PC-9 (cell line): ENCODE measurements at regions not wholly inside any gene's neighbourhood (a gene's known extent, or its start where the extent isn't known, plus 50 kb on each side); places are given as distances from the start of the nearest gene placed in this dataset.

Experiments
- BruUV-seq: library from RNA; stranded (reverse); fragments of 400-500 nt; replicated peaks from 2 replicates; lab custom pipeline; 2021; lab: Mats Ljungman, UMichigan
- CTCF ChIA-PET: fragments of 300-600 bp; sonication (Branson Sonifier 250); formaldehyde crosslinking; loops from one replicate; lab custom pipeline; 2022; ENCODE audit warnings: antibody characterized with exemption; lab: Charles Lee
- POLR2A ChIA-PET: fragments of 300-600 bp; sonication (Branson Sonifier 250); formaldehyde crosslinking; loops from one replicate; lab custom pipeline; 2022; ENCODE audit warnings: antibody characterized with exemption; ENCODE audit not compliant: unreplicated experiment; lab: Charles Lee
- DNase-seq, 2 experiments: peaks; one replicate each; pipeline versions ENCODE4 v3.0.0 to v3.0.0-alpha.2; 2015 to 2022; ENCODE audit warnings: mixed read lengths in 1 of 2
- H2AFZ ChIP-seq: fragments of 200-600 bp; sonication (generic); 2 replicates; pipeline ENCODE4 v1.8.1; 2017; ENCODE audit warnings: antibody characterized with exemption
- H3F3A ChIP-seq: fragments of 200-600 bp; sonication (generic); 2 replicates; pipeline ENCODE4 v1.8.1; 2017; ENCODE audit warnings: antibody characterized with exemption, mild to moderate bottlenecking, low read depth; ENCODE audit not compliant: insufficient read depth
- H3K27ac ChIP-seq: fragments of 200-600 bp; sonication (generic); 2 replicates; pipeline ENCODE4 v1.6.1; 2016; ENCODE audit warnings: mixed run types
- H3K27me3 ChIP-seq: fragments of 200-600 bp; sonication (generic); 2 replicates; pipeline ENCODE4 v1.6.1; 2016; ENCODE audit warnings: low read depth, mixed run types; ENCODE audit not compliant: insufficient read depth
- H3K36me3 ChIP-seq: fragments of 200-600 bp; sonication (generic); 2 replicates; pipeline ENCODE4 v1.6.1; 2016; ENCODE audit warnings: low read depth, mixed run types
- H3K4me1 ChIP-seq: fragments of 200-600 bp; sonication (generic); replicated peaks from 2 replicates; pipeline ENCODE4 v1.6.1; 2016; ENCODE audit warnings: mixed run types; ENCODE audit not compliant: insufficient read depth
- H3K4me2 ChIP-seq: fragments of 200-600 bp; sonication (generic); 2 replicates; pipeline ENCODE4 v1.6.1; 2017; ENCODE audit warnings: mixed run types
- H3K4me3 ChIP-seq: fragments of 200-600 bp; sonication (generic); 2 replicates; pipeline ENCODE4 v1.6.1; 2016; ENCODE audit warnings: mixed run types
- H3K79me2 ChIP-seq: fragments of 200-600 bp; sonication (generic); 2 replicates; pipeline ENCODE4 v1.6.1; 2017; ENCODE audit warnings: low read depth, mixed run types
- H3K9me2 ChIP-seq: fragments of 200-600 bp; sonication (generic); 2 replicates; pipeline ENCODE4 v1.8.1; 2017; ENCODE audit warnings: mild to moderate bottlenecking; ENCODE audit not compliant: insufficient read depth
- H3K9me3 ChIP-seq: fragments of 200-600 bp; sonication (generic); 2 replicates; pipeline ENCODE4 v1.8.1; 2016; ENCODE audit warnings: low read depth; ENCODE audit not compliant: insufficient read depth
- H4K20me1 ChIP-seq: fragments of 200-600 bp; sonication (generic); 2 replicates; pipeline ENCODE4 v1.8.1; 2017; ENCODE audit not compliant: insufficient read depth
- CTCF ChIP-seq: fragments of 200-600 bp; sonication (generic); conservative IDR thresholded peaks from 2 replicates; pipeline ENCODE4 v1.6.1; 2017; ENCODE audit warnings: mixed run types, antibody characterized with exemption, mild to moderate bottlenecking, moderate library complexity
- EZH2 ChIP-seq: fragments of 200-600 bp; sonication (generic); IDR thresholded peaks from 2 replicates; pipeline ENCODE4 v1.8.0; 2017; ENCODE audit warnings: antibody characterized with exemption, low read depth
- intact Hi-C: fragments of 100-400 bp; cut with micrococcal nuclease; formaldehyde crosslinking; loops from one replicate; pipeline ENCODE4 v1.10.0; 2022; ENCODE audit not compliant: unreplicated experiment

GRCh38 chrX:137387646-137388045, 178.3 kb upstream of the ZIC3 start:
- H3K4me1 ChIP-seq, result no peaks in the 10 kb centered on the region
- POLR2A ChIA-PET, result no interaction called here
- no peaks in the 10 kb centered on the region for H3K36me3 ChIP-seq
- H3F3A ChIP-seq, result no peaks in the 10 kb centered on the region
- no peak overlapping the region for H3K4me2 ChIP-seq
- H3K79me2 ChIP-seq, result no peaks in the 10 kb centered on the region
- H4K20me1 ChIP-seq, result no peaks in the 10 kb centered on the region
- no peaks in the 10 kb centered on the region for H3K9me3 ChIP-seq
- CTCF ChIA-PET, result no interaction called here
- intact Hi-C loops, result no loop called here
- H3K4me3 ChIP-seq, result no peak overlapping the region
- H3K9me2 ChIP-seq, result no peaks in the 10 kb centered on the region; the same call in 1 of the 2 replicates
- H3K27me3 ChIP-seq, result no peaks in the 10 kb centered on the region
- no peak overlapping the region for H3K27ac ChIP-seq
- no peak for TF ChIP-seq CTCF
- no peak for TF ChIP-seq EZH2
- DNase-seq, result no peak
- no peak overlapping the region for H2AFZ ChIP-seq
- no TSS peak for BruUV-seq

- BruUV-seq, result no TSS peak
- TF ChIP-seq CTCF (no peak), EZH2 (no peak)
- Histone ChIP-seq H3F3A (no peaks in the 10 kb centered on the region), H3K4me1 (no peaks in the 10 kb centered on the region), H3K4me2 (no peak overlapping the region), H4K20me1 (no peaks in the 10 kb centered on the region), H2AFZ (no peak overlapping the region), H3K9me3 (no peaks in the 10 kb centered on the region), H3K27me3 (no peaks in the 10 kb centered on the region), H3K9me2 (no peaks in the 10 kb centered on the region), H3K79me2 (no peaks in the 10 kb centered on the region), H3K4me3 (no peak overlapping the region), H3K27ac (no peak overlapping the region), H3K36me3 (no peaks in the 10 kb centered on the region)
- intact Hi-C loops, result no loop called here
- CTCF ChIA-PET, result no interaction called here
- POLR2A ChIA-PET, result no interaction called here
- DNase-seq, result no peak
Measured at GRCh38 chrX:137366018-137366633, 199.8 kb upstream of the ZIC3 start.

- Histone ChIP-seq H4K20me1 (no peaks in the 10 kb centered on the region), H3K4me1 (no peaks in the 10 kb centered on the region), H2AFZ (no peak overlapping the region), H3K27ac (no peak overlapping the region), H3K27me3 (no peaks in the 10 kb centered on the region), H3F3A (no peaks in the 10 kb centered on the region), H3K4me3 (no peak overlapping the region), H3K9me3 (no peaks in the 10 kb centered on the region), H3K9me2 (no peaks in the 10 kb centered on the region), H3K36me3 (no peaks in the 10 kb centered on the region), H3K4me2 (no peak overlapping the region), H3K79me2 (no peaks in the 10 kb centered on the region)
- no peak for DNase-seq
- TF ChIP-seq EZH2, result no peak
- no peak for TF ChIP-seq CTCF
- POLR2A ChIA-PET, result no interaction called here
- BruUV-seq, result no TSS peak
- intact Hi-C loops, result no loop called here
- CTCF ChIA-PET, result no interaction called here
Measured at GRCh38 chrX:137363559-137363958, 202.4 kb upstream of the ZIC3 start.
